Thyroid gland (tissue), 4 donors: ENCODE measurements at regions not wholly inside any gene's neighbourhood (a gene's known extent, or its start where the extent isn't known, plus 50 kb on each side); places are given as distances from the start of the nearest gene placed in this dataset.

Experiments
- CTCF ChIP-seq, 6 experiments: fragments of 200-600 bp in 3 of 6; fragments of 450-650 bp in 3 of 6; sonication (generic) in 3 of 6; IDR thresholded peaks; one replicate each; pipeline ENCODE4 v1.5.1; 2016 to 2019; ENCODE audit warnings: antibody characterized with exemption in 6 of 6, mild to moderate bottlenecking in 2 of 6, inconsistent platforms in 1 of 6, moderate library complexity in 1 of 6
- POLR2A ChIP-seq, 2 donors: fragments of 450-650 bp; IDR thresholded peaks; one replicate each; pipeline ENCODE4 v1.6.1; 2017; ENCODE audit warnings: antibody characterized with exemption in 2 of 2, mild to moderate bottlenecking in 2 of 2, moderate library complexity in 1 of 2

DNA sequence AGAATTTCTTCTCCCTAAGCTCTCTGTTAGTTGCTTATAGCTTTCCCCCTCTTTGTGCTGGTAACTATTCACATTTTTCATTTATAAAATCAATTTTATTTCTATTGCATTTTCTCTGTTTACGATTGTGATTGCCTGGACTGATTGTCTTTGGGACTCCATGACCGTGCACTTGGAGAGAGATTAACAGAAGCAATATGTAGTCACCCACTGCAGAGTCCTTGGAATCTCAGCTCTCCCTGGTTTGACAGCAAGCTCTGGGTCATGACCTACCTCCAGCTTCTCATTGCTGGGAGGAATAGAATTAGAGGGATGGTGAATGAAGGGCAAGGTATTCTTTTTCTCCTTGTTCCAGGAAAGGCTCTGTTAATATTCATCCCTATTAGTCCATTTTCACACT, 398.2 kb downstream of the AACS start:
- no peak for TF ChIP-seq CTCF (IDR thresholded peaks at IDR 0.05)
- TF ChIP-seq POLR2A (IDR thresholded peaks at IDR 0.05) = no peak
